SW480 (cell line): ENCODE measurements at regions not wholly inside any gene's neighbourhood (a gene's known extent, or its start where the extent isn't known, plus 50 kb on each side); places are given as distances from the start of the nearest gene placed in this dataset.

Experiments used
- DNase-seq: peaks from one replicate; pipeline ENCODE4 v3.0.0-alpha.2; 2016; ENCODE audit warnings: low spot score

DNA sequence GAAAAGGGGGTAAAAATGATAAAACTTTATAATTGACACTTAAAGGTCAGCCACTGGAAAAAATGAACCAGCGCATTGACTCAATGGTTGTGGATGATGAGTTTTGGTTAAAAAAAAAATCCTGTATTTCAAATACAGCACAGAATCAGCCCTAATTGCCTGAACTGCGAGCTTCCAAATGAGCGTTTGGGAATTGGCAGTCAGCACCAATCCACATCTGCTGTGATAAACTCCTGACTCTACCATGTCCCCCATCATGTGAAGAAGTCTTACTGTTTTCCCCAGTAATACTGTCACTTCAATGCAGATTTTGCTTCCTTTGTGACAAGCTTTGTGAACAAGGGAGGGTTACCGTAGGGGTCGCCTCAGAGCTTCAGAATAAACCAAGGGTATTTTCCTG, 235.4 kb downstream of the EBLN2 start:
- no peak for DNase-seq

DNA sequence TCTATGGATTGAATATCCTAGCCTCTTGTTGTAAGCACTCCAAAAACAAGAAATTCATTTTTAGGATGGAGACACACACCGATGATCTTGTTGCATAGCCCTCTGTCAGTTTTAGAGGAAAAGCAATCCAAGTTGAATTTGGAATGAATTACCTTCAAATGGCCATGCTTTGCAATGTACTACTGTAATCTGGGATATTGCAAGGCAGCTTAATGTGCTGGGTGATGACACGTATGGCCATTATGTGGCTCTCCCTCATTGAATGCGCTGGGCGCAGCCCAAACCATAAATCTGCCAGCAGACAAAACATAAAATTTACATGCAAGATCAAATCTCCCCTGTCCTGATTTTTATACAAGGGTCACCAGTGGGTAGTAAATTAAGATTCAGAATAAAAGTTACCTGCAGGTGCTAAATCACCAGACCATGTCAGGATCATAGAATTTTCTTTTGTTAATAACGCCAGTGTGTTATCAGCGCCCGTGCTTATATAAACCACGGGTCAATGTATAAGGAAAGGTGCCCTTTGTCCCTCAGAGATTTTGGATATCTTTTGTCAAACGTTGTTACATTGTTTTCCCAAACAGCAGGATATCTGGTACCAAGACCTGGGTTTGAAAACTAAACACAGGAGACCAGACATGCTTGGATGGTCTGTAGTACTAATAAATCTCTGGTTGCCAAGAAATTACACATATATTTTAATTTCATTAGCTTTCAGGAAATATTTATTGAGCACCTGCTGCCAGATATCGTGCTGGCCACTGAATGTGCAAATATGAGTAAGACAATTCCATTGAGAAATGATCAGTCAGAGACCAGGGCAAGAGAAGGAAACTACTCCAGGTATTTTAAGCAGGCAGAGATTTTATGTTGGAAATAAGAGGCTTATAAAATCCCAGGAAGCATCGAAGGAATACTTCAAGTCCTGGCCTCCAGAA, 237.1 kb downstream of the EBLN2 start:
- DNase-seq = no peak

DNA sequence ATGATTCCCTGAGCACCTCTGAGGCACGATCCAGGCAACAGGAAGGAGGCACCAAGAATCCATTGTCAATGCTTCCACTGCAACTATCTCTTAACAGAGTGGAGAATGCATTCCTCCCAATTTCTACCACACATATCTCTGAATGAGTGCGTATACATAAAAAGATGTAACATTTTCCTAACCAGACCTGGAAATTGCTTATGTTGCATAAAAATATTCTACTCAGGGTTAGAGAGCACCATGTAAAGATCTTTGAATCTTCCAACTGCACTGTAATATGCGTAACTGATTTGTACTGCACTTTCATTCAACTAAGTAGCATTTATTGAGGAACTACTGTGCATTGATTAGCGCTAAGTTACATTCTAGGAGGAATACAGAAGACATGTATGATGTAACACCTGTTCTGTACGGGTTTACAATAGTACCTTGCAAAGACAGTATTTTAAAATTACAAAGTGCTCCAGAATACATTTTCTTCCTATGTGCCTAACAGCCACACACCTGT, 237.8 kb downstream of the EBLN2 start:
- DNase-seq = no peak

DNA sequence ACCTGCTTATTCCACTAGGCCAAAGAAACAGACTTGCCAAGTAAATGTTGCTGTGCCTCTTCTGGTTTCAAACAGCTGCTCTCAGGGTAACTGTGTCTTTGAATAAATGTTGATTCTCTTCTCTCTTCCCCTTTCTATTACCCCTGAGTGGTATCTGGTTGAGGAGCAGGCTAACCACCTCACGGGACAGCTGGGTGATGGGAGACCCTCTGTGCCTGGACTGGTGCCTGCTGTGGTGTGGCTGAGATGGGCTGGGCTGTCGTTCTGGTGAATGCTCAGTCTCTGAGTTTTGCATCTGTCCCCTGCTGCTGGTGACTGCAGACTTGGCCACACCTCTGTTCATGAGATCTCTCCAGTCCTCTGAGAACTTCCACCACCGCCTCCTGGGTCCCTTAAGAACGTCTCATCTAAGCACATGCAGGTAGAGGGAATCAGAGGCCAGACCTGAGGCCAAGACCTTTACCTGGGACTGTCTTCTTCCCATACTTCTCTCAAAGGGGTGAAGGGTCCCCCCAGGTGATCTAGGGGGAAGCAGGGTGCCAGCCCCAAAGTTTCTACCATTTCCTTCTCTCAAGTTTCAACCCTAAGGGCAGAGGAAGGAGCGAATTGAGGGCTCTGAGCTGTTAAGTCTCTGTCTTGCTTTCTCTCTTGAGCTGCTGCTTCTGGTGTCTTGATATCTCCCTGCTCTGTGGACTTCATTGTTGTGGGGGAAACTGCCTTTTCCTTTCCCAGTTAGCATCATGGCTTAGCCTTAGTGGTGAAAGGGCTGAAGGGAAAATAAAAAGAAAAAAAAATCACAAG, 252.9 kb downstream of the EBLN2 start:
- no peak for DNase-seq

DNA sequence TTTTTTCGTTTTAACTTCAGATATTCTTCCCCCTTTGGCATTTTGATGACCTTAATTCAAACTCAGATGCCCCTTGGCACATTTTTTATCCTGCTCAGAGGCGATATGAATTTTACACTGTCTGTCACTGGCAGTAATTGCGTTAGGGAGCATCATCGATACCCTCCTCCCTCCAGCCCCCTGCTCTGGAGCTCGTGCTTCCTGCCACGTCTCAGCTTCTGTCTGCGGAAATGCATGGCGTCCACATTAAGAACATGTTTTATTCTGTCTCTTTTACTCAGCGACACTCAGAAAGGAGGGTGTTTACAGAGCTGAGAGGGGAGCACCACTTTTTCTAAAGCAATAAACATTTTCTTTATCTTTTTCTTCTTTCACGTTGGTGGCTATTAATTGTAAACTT, 254.2 kb downstream of the EBLN2 start:
- no peak for DNase-seq

DNA sequence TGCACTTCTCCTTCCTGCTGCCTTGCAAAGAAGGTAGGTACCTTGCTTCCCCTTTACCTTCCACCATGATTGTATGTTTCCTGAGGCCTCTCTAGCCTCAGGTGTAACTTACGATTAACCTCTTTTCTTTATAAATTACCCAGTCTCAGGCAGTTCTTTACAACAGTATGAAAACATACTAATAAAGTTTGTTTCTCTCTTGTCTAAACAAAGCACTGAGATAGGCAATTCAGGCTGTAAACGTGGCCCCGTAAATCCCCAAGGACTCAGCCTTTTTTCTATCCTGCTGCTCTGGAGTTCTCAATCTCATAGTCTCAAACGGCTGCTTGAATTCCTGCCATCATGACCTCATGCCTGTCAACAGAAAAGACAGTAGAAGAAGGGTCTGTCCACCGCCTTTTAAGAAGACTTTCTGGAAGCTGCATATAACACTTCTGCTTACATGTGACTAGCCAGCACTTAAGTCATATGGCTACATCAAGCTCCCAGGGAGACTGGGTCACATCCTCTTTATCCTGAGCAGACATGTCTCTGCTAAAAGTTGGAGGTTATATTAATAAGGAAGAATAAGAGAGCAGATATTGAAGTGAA, 257.8 kb downstream of the EBLN2 start:
- DNase-seq = no peak

DNA sequence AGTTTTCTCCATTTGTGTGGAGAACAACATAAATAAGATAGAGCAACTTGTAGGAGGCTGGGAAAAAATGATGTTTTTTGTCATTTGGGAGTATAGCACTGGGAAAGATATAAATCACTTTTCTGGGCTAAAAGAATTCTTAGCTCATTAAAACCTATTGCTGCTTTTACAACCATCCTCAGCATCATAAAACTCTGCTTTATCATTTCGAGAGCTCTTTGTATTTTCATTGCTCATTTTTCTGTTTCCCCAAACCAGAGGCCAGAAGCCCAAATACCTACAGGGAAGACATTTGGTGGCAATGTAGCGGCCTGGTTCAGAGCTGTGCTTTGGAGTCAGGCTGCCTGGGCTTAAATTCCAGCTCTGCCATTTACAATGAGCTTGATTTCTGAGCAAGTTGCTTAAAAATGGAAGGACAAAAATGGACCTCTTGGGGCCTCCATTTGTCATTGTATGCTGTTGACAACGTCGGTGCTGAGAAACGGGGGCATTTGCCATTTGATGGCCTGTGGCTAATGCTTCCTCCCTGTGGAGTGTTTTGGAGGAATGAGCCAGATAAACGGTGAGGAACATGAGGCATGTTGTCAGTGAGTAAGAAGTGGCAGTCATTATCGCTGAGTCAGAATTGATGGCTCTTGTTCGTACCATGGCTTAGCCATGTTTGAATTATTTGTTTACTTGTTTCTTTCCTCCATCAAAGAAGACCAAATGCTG, 260.0 kb downstream of the EBLN2 start:
- DNase-seq = no peak

DNA sequence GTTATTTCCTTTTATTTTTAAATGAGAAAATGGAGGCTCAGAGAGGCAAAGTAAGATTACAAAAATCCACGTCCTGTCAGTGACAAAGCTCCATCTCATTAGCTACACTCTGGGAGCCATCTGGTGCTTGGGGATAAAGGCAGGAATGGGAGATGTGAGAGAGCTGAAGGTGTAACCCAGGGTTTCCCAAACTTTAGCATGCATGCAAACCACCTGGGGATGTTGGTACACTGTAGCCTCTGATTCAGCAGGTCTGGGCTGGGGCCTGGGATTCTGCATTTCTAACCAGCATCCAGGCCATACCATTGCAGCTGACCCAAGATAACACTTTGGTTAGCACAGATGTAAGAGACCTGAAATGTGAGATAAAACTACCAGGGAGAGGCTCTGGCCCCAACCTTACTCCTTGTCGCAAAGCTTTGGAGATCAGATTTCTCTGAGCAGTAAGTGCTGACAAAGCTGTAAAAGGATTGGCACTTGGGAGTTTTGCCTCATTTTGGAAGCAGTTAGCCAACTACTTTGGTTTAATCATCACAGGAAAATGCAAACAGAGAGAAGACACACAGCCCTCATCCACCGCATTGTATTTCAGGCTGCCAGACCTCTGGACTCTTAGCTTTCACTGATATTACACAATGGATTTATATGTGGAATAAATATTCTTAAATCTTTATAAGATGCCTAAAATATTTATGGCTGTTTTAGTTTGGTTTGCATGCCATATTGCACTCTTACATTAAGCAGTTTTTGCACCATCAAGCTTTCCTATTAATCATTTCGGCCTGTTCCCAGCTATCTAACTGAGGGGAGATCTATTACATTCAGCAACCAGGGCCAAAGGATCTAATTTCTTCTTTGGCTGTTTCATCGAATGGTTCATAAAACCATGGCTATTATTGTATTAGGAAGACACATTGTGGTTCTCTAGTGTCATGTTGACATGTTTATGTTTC, 263.0 kb downstream of the EBLN2 start:
- DNase-seq = no peak

DNA sequence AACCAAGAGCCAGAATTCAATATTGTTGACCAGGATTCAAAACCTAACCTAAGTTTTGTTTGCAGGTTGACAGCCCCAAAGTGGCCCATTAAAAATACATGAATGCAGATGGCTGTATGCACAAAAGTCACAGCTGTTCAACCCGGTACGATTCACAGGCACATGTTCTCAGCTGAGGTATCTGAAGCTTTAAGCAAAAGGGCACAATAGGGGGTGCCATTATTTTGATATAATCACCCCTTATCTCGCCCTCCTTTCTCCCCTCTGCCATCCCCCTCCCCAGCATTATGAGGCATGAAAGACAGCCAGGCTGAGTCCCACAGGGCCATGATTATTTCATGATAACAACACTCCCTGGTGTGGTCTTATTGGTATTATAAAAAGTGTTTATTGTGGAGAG, 264.9 kb downstream of the EBLN2 start:
- DNase-seq = no peak

DNA sequence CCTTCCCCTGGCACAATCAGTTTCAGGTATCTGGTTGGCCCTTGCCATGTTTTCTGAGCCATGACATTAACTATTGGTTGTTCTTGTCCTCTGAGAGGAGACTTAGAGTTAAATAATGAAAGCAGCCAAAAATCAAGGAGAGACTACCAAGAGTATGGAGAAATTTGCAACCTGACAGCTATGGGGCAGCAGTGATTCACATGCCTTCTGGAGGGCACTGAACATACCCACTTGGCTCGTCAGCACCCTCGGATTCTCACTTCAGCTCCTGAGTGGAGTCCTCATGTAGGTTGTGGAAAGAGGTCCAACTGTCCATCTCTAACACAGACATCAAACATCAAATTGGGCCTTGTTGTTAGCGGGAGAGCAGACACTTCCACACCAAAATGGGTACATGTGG, 265.6 kb downstream of the EBLN2 start:
- DNase-seq = no peak
